OCI-LY3 (cell line): ENCODE measurements at regions not wholly inside any gene's neighbourhood (a gene's known extent, or its start where the extent isn't known, plus 50 kb on each side); places are given as distances from the start of the nearest gene placed in this dataset.

Experiments used
- CTCF ChIP-seq: fragments of 200-600, 300-600 bp; sonication (generic); IDR thresholded peaks from 2 replicates; pipeline ENCODE4 v1.5.1; 2014; ENCODE audit warnings: antibody characterized with exemption, low read length, low read depth
- EZH2phosphoT487 ChIP-seq: fragments of 200-600 bp; shearing (Covaris generic); IDR thresholded peaks from 2 replicates; pipeline ENCODE4 v1.6.1; 2018; ENCODE audit warnings: antibody characterized with exemption, mixed run types, low read depth

GRCh38 chr2:83650161-83650560, 808.9 kb downstream of the SUCLG1 start:
- no peak for TF ChIP-seq CTCF
- TF ChIP-seq EZH2phosphoT487 = no peak
